ENCODE measurements at regions not wholly inside any gene's neighbourhood (a gene's known extent, or its start where the extent isn't known, plus 50 kb on each side); places are given as distances from the start of the nearest gene placed in this dataset.

DNA sequence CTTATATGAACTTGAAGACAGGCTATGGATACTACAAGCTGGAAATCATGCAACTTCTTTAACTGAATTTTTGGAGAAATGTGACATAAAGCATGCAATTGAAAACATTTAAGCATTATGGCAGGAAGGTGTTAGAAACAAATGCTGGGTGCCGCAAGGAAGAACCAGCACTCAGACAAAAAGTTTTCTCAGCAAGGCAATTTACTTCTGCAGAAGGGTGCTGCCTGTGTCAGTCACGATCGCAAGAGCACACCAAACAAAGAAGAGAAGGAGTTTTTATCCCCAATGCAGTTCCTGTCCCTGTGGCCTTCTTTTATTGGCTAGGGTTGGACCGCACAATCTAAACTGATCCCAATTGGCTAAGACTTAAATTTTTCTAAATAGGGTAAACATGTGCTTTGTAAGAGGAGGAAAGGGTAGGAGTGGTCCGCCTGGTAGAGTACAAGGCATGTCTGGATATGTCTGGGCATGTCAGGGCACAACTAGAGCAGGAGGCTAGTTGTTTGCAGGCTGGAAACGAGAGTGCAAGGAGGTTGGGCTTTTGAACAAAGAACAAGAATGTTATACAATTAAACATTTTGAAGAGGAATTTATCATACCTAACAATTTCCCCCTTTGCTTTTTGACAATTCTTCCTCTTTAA is 109.6 kb upstream of the FAM3C start:
- Histone ChIP-seq H3K27ac (ENCODE audit: low read depth in 2 of 2, low read length in 2 of 2) (no peak overlapping the region), H3K4me3 (ENCODE audit: low read length in 3 of 3) (no peak overlapping the region), H3K36me3 (ENCODE audit: control insufficient read depth in 2 of 3, insufficient read depth in 3 of 3, low read length in 3 of 3) (no peaks in the 10 kb centered on the region), H3K27me3 (ENCODE audit: control insufficient read depth, insufficient read depth, low read length) (no peaks in the 10 kb centered on the region), H3K4me1 (ENCODE audit: control insufficient read depth in 2 of 3, insufficient read depth in 2 of 3, low read depth in 1 of 3, low read length in 3 of 3) (no peaks in the 10 kb centered on the region), H3K9me3 (ENCODE audit: control insufficient read depth in 2 of 3, insufficient read depth in 1 of 3, low read length in 3 of 3) (peaks cover 0 to 12% (median 0%) of the 10 kb centered on the region in 3 donors), H3K9ac (ENCODE audit: low read length in 3 of 3) (no peak overlapping the region)
- no peak for FAIRE-seq
- TF ChIP-seq, protein P1, sequence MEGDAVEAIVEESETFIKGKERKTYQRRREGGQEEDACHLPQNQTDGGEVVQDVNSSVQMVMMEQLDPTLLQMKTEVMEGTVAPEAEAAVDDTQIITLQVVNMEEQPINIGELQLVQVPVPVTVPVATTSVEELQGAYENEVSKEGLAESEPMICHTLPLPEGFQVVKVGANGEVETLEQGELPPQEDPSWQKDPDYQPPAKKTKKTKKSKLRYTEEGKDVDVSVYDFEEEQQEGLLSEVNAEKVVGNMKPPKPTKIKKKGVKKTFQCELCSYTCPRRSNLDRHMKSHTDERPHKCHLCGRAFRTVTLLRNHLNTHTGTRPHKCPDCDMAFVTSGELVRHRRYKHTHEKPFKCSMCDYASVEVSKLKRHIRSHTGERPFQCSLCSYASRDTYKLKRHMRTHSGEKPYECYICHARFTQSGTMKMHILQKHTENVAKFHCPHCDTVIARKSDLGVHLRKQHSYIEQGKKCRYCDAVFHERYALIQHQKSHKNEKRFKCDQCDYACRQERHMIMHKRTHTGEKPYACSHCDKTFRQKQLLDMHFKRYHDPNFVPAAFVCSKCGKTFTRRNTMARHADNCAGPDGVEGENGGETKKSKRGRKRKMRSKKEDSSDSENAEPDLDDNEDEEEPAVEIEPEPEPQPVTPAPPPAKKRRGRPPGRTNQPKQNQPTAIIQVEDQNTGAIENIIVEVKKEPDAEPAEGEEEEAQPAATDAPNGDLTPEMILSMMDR (IDR thresholded peaks at IDR 0.05; ENCODE audit: borderline replicate concordance, extremely low read depth, insufficient read depth), result no peak
- no peak for DNase-seq
- intact Hi-C loops (cut with DNase I), result no loop called here

DNA sequence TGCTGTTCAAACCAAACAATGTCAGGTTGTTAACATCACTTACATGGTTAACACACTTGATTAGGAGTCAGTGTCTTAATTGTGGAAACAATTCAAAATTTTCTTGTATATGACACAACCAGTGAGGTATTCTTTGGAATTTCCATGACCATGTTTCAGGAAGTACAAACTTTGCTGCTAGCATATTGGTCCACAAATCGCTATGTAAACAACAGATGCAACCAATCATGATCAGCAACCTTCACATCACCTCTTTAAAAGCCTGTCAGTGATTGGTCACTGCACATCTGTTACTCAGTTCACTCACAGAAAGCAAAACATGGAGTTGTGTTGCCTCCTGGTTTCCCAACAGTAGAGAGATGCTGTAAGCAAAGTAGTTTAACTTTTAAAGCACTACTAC is 108.9 kb upstream of the FAM3C start:
- no peak overlapping the region for H3K9ac ChIP-seq (ENCODE audit: low read length in 3 of 3)
- FAIRE-seq, result no peak

DNA sequence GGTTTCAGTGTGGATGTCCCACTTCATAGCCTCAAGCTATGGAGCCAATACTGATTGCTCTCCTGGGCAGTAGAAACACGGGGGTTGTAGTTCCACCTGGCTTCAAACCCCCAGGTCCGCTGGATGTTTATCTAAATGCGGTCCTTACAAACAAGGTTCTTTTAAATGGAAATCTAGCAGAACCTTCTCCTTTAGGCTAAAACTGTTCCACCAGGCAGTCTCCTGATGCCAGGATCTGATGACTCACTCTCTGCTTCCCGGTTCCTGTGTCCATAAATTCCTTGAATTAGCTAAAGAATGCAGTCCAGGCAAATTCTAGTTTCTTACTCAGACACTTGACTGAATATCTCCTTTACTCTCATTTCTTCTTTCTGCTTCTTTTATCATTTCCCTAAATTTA is 108.4 kb upstream of the FAM3C start:
- Histone ChIP-seq H3K27ac (ENCODE audit: low read depth in 2 of 2, low read length in 2 of 2) (no peak overlapping the region), H3K9ac (ENCODE audit: low read length in 3 of 3) (no peak overlapping the region), H3K27me3 (ENCODE audit: control insufficient read depth, insufficient read depth, low read length) (no peaks in the 10 kb centered on the region), H3K4me1 (ENCODE audit: control insufficient read depth in 2 of 3, insufficient read depth in 2 of 3, low read depth in 1 of 3, low read length in 3 of 3) (no peaks in the 10 kb centered on the region), H3K4me3 (ENCODE audit: low read length in 3 of 3) (no peak overlapping the region), H3K9me3 (ENCODE audit: control insufficient read depth in 2 of 3, insufficient read depth in 1 of 3, low read length in 3 of 3) (peaks cover 0 to 6% (median 0%) of the 10 kb centered on the region in 3 donors), H3K36me3 (ENCODE audit: control insufficient read depth in 2 of 3, insufficient read depth in 3 of 3, low read length in 3 of 3) (no peaks in the 10 kb centered on the region)
- DNase-seq (no peak), FAIRE-seq (no peak)
- TF ChIP-seq, protein P1 (IDR thresholded peaks at IDR 0.05; ENCODE audit: borderline replicate concordance, extremely low read depth, insufficient read depth), result no peak
- intact Hi-C loops (cut with DNase I), result no loop called here

More for the DNA sequence above, 108.9 kb upstream of the FAM3C start:
- Histone ChIP-seq H3K27me3 (ENCODE audit: control insufficient read depth, insufficient read depth, low read length) (no peaks in the 10 kb centered on the region), H3K4me3 (ENCODE audit: low read length in 3 of 3) (no peak overlapping the region), H3K4me1 (ENCODE audit: control insufficient read depth in 2 of 3, insufficient read depth in 2 of 3, low read depth in 1 of 3, low read length in 3 of 3) (no peaks in the 10 kb centered on the region), H3K36me3 (ENCODE audit: control insufficient read depth in 2 of 3, insufficient read depth in 3 of 3, low read length in 3 of 3) (no peaks in the 10 kb centered on the region), H3K9me3 (ENCODE audit: control insufficient read depth in 2 of 3, insufficient read depth in 1 of 3, low read length in 3 of 3) (peaks cover 0 to 6% (median 0%) of the 10 kb centered on the region in 3 donors), H3K27ac (ENCODE audit: low read depth in 2 of 2, low read length in 2 of 2) (no peak overlapping the region)
- intact Hi-C loops (cut with DNase I), result no loop called here
- TF ChIP-seq, protein P1 (IDR thresholded peaks at IDR 0.05; ENCODE audit: borderline replicate concordance, extremely low read depth, insufficient read depth), result no peak
- DNase-seq, result no peak

DNA sequence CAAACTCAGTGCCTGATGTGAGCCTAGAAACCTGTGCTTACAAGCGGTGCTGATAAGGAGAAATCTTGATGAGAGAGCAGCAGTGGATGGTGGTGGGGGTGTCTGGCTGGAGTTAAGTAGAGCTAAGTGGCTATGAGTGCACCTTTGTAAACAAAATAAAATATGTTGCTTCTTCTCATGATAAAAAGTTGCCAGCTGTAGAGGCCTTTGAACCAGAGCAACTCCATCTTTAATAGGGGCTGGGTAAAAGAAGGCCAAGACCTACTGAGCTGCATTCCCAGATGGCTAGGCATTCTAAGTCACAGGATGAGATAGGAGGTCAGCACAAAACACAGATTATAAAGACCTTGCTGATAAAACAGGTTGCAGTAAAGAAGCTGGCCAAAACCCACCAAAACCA is 107.6 kb upstream of the FAM3C start:
- DNase-seq (no peak), FAIRE-seq (no peak)
- Histone ChIP-seq H3K36me3 (ENCODE audit: control insufficient read depth in 2 of 3, insufficient read depth in 3 of 3, low read length in 3 of 3) (no peaks in the 10 kb centered on the region), H3K4me3 (ENCODE audit: low read length in 3 of 3) (no peak overlapping the region), H3K27ac (ENCODE audit: low read depth in 2 of 2, low read length in 2 of 2) (no peak overlapping the region), H3K27me3 (ENCODE audit: control insufficient read depth, insufficient read depth, low read length) (no peaks in the 10 kb centered on the region), H3K9ac (ENCODE audit: low read length in 3 of 3) (no peak overlapping the region), H3K9me3 (ENCODE audit: control insufficient read depth in 2 of 3, insufficient read depth in 1 of 3, low read length in 3 of 3) (peaks cover 0 to 6% (median 0%) of the 10 kb centered on the region in 3 donors), H3K4me1 (ENCODE audit: control insufficient read depth in 2 of 3, insufficient read depth in 2 of 3, low read depth in 1 of 3, low read length in 3 of 3) (no peaks in the 10 kb centered on the region)
- TF ChIP-seq, protein P1 (IDR thresholded peaks at IDR 0.05; ENCODE audit: borderline replicate concordance, extremely low read depth, insufficient read depth), result no peak
- intact Hi-C loops (cut with DNase I), result no loop called here
